HCT116 (cell line): ENCODE measurements at regions not wholly inside any gene's neighbourhood (a gene's known extent, or its start where the extent isn't known, plus 50 kb on each side); places are given as distances from the start of the nearest gene placed in this dataset.

ENCODE experiments used
- ATAC-seq: fragments of 200-7000 bp; cut with Tn5 transposase; 2 replicates; pipeline ENCODE4 v1.9.1; 2020; ENCODE audit warnings: mild to moderate bottlenecking, moderate library complexity
- BruUV-seq: library from RNA; stranded (reverse); fragments of 400-500 nt; replicated peaks from 2 replicates; lab custom pipeline; 2021; lab: Mats Ljungman, UMichigan
- CTCF ChIA-PET: fragments of 300-600 bp; sonication (Branson Sonifier 250); formaldehyde crosslinking; loops from one replicate; lab custom pipeline; 2021; ENCODE audit warnings: antibody characterized with exemption; lab: Charles Lee
- POLR2A ChIA-PET: fragments of 300-600, 350-600 bp; sonication (Branson Sonifier 250); formaldehyde crosslinking; loops from one replicate; lab custom pipeline; 2021; ENCODE audit warnings: antibody characterized with exemption; lab: Charles Lee
- RAD21 ChIA-PET, 2 experiments: fragments of 300-600 bp; sonication (Branson Sonifier 250); formaldehyde crosslinking; loops; one replicate each; lab custom pipeline; 2023; ENCODE audit warnings: low total read pairs in 2 of 2; ENCODE audit not compliant: uncharacterized antibody in 2 of 2, unreplicated experiment in 2 of 2, low non-redundant PET in 1 of 2; lab: Charles Lee
- DNase-seq: peaks from one replicate; pipeline ENCODE4 v3.0.0-alpha.2; 2010; ENCODE audit warnings: low read depth, low spot score
- H2AFZ ChIP-seq: fragments of 200-600 bp; shearing (Covaris generic), sonication (generic); 2 replicates; pipeline ENCODE4 v1.6.1; 2017; ENCODE audit warnings: low read depth, mixed run types, mixed read lengths, antibody characterized with exemption, low read length; ENCODE audit not compliant: poor library complexity, severe bottlenecking
- H3K27ac ChIP-seq: 2 replicates; pipeline ENCODE4 v1.5.1; 2012; ENCODE audit warnings: low read depth, low read length
- H3K27me3 ChIP-seq: fragments of 200-600 bp; sonication (generic); 2 replicates; pipeline ENCODE4 v1.6.1; 2016; ENCODE audit warnings: mixed run types, low read length, mixed read lengths; ENCODE audit not compliant: insufficient read depth
- H3K36me3 ChIP-seq, 2 experiments: fragments of 200-500 bp in 1 of 2; fragments of 200-600 bp in 1 of 2; sonication (Bioruptor generic) in 1 of 2; sonication (generic) in 1 of 2; 2 replicates each; pipeline versions ENCODE4 v1.5.1 to v1.6.1; 2014 to 2016; ENCODE audit warnings: low read length in 2 of 2, inconsistent platforms in 1 of 2, mixed read lengths in 1 of 2, mixed run types in 1 of 2; ENCODE audit not compliant: insufficient read depth in 2 of 2, control insufficient read depth in 1 of 2
- H3K4me1 ChIP-seq, 2 experiments: fragments of 200-600 bp in 1 of 2; sonication (generic) in 1 of 2; 2 replicates each; pipeline versions ENCODE4 v1.5.1 to v1.6.1; 2012 to 2017; ENCODE audit warnings: low read length in 2 of 2, inconsistent platforms in 1 of 2, mild to moderate bottlenecking in 1 of 2, mixed read lengths in 1 of 2, mixed run types in 1 of 2, moderate library complexity in 1 of 2; ENCODE audit not compliant: insufficient read depth in 2 of 2, control insufficient read depth in 1 of 2
- H3K4me2 ChIP-seq: fragments of 200-600 bp; sonication (generic); 2 replicates; pipeline ENCODE4 v1.6.1; 2017; ENCODE audit warnings: mixed run types, low read length, mixed read lengths
- H3K4me3 ChIP-seq, 2 experiments: fragments of 200-600 bp in 1 of 2; sonication (generic) in 1 of 2; replicated peaks in 1 of 2; 2 replicates each; pipeline ENCODE4 v1.5.1; 2011 to 2016; ENCODE audit warnings: low read length in 2 of 2, control low read depth in 1 of 2, low read depth in 1 of 2, mild to moderate bottlenecking in 1 of 2, mixed read lengths in 1 of 2, mixed run types in 1 of 2
- H3K79me2 ChIP-seq: fragments of 200-600 bp; sonication (generic); 2 replicates; pipeline ENCODE4 v1.6.1; 2017; ENCODE audit warnings: mild to moderate bottlenecking, mixed run types, low read length, moderate library complexity, mixed read lengths; ENCODE audit not compliant: insufficient read depth
- H3K9ac ChIP-seq: fragments of 200-600 bp; sonication (generic); 2 replicates; pipeline ENCODE4 v1.6.1; 2016; ENCODE audit warnings: low read length, mixed read lengths
- H3K9me2 ChIP-seq: fragments of 200-600 bp; sonication (generic), shearing (Covaris generic); 2 replicates; pipeline ENCODE4 v1.6.1; 2017; ENCODE audit warnings: mixed run types, mild to moderate bottlenecking, moderate library complexity; ENCODE audit not compliant: insufficient read depth
- H3K9me3 ChIP-seq, 2 experiments: fragments of 200-500 bp in 1 of 2; fragments of 200-600 bp in 1 of 2; sonication (Bioruptor generic) in 1 of 2; sonication (generic) in 1 of 2; 2 replicates each; pipeline ENCODE4 v1.6.1; 2014 to 2017; ENCODE audit warnings: low read length in 2 of 2, mixed read lengths in 2 of 2, inconsistent platforms in 1 of 2, low read depth in 1 of 2, mild to moderate bottlenecking in 1 of 2, mixed run types in 1 of 2, moderate library complexity in 1 of 2; ENCODE audit not compliant: control insufficient read depth in 1 of 2, insufficient read depth in 1 of 2
- H4K20me1 ChIP-seq: fragments of 200-600 bp; sonication (generic), shearing (Covaris generic); 2 replicates; pipeline ENCODE4 v1.6.1; 2017; ENCODE audit warnings: mixed run types, mild to moderate bottlenecking, moderate library complexity; ENCODE audit not compliant: insufficient read depth
- CBX3 ChIP-seq: IDR thresholded peaks from 2 replicates; pipeline ENCODE4 v1.6.1; 2012; ENCODE audit warnings: low read depth
- CEBPB ChIP-seq: IDR thresholded peaks from 2 replicates; pipeline ENCODE4 v1.6.1; 2012; ENCODE audit warnings: low read depth
- EGR1 ChIP-seq: IDR thresholded peaks from 2 replicates; pipeline ENCODE4 v1.6.1; 2012; ENCODE audit warnings: low read depth
- ELF1 ChIP-seq: IDR thresholded peaks from 2 replicates; pipeline ENCODE4 v1.6.1; 2012; ENCODE audit warnings: low read depth, borderline replicate concordance
- EZH2 ChIP-seq: fragments of 200-600 bp; sonication (generic); IDR thresholded peaks from 2 replicates; pipeline ENCODE4 v1.6.1; 2017; ENCODE audit warnings: antibody characterized with exemption, mixed run types
- FOSL1 ChIP-seq: IDR thresholded peaks from 2 replicates; pipeline ENCODE4 v1.6.1; 2012; ENCODE audit warnings: low read depth
- POLR2A ChIP-seq: IDR thresholded peaks from 2 replicates; pipeline ENCODE4 v1.7.0; 2011; ENCODE audit warnings: borderline replicate concordance; ENCODE audit not compliant: insufficient read depth, insufficient read length; ENCODE audit errors: extremely low read depth
- POLR2AphosphoS5 ChIP-seq: IDR thresholded peaks from 2 replicates; pipeline ENCODE4 v1.6.1; 2011; ENCODE audit warnings: mild to moderate bottlenecking, low read depth, low read length, moderate library complexity
- RAD21 ChIP-seq: IDR thresholded peaks from 2 replicates; pipeline ENCODE4 v1.6.1; 2012; ENCODE audit warnings: low read depth, mild to moderate bottlenecking
- SIN3A ChIP-seq: IDR thresholded peaks from 2 replicates; pipeline ENCODE4 v1.6.1; 2012; ENCODE audit warnings: low read depth
- SRF ChIP-seq: IDR thresholded peaks from 2 replicates; pipeline ENCODE4 v1.6.1; 2012; ENCODE audit warnings: low read depth
- ZFX ChIP-seq: fragments of 450-650 bp; IDR thresholded peaks from 2 replicates; pipeline ENCODE4 v1.6.1; 2017
- ZNF274 ChIP-seq: fragments of 200-500 bp; sonication (Bioruptor generic); IDR thresholded peaks from 2 replicates; pipeline ENCODE4 v1.6.1; 2014; ENCODE audit warnings: mild to moderate bottlenecking, low read depth, low read length, inconsistent platforms
- intact Hi-C: fragments of 100-400 bp; cut with micrococcal nuclease; formaldehyde crosslinking; loops from 2 replicates; pipeline ENCODE4 v1.10.0; 2022
- TF ChIP-seq, protein P1 (sequence below): IDR thresholded peaks from 2 replicates; pipeline ENCODE4 v1.6.1; 2012
- TF ChIP-seq, protein P2 (sequence below), 3 experiments: fragments of 200-600 bp in 1 of 3; sonication (generic) in 1 of 3; IDR thresholded peaks in 2 of 3; conservative IDR thresholded peaks in 1 of 3; 2 replicates each; pipeline ENCODE4 v1.5.1; 2012 to 2017; ENCODE audit warnings: low read depth in 2 of 3, low read length in 2 of 3, antibody characterized with exemption in 1 of 3, borderline replicate concordance in 1 of 3, control low read depth in 1 of 3, mild to moderate bottlenecking in 1 of 3, mixed read lengths in 1 of 3, mixed run types in 1 of 3, moderate library complexity in 1 of 3; ENCODE audit not compliant: insufficient read depth in 1 of 3

- Histone ChIP-seq H3K27me3 (no peaks in the 10 kb centered on the region), H3K9me2 (no peaks in the 10 kb centered on the region), H3K4me3 (no peak overlapping the region), H3K4me1 (no peaks in the 10 kb centered on the region), H3K27ac (no peak overlapping the region), H3K36me3 (no peaks in the 10 kb centered on the region), H2AFZ (no peak overlapping the region), H3K9me3 (no peaks in the 10 kb centered on the region), H3K9ac (no peak overlapping the region), H3K4me2 (no peak overlapping the region), H3K79me2 (no peaks in the 10 kb centered on the region), H4K20me1 (no peaks in the 10 kb centered on the region)
- intact Hi-C loops: no loop called here
- no peak for DNase-seq
- CTCF ChIA-PET: no interaction called here
- no peak for TF ChIP-seq CEBPB
- no peak for TF ChIP-seq POLR2AphosphoS5
- no peak for TF ChIP-seq FOSL1
- TF ChIP-seq EZH2: no peak
- no peak for TF ChIP-seq RAD21
- TF ChIP-seq, protein P1, sequence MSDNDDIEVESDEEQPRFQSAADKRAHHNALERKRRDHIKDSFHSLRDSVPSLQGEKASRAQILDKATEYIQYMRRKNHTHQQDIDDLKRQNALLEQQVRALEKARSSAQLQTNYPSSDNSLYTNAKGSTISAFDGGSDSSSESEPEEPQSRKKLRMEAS: no peak
- no peak for TF ChIP-seq ZFX
- no peak for TF ChIP-seq SIN3A
- no peak for TF ChIP-seq POLR2A
- no peak for TF ChIP-seq SRF
- TF ChIP-seq ELF1: no peak
- TF ChIP-seq, protein P2, sequence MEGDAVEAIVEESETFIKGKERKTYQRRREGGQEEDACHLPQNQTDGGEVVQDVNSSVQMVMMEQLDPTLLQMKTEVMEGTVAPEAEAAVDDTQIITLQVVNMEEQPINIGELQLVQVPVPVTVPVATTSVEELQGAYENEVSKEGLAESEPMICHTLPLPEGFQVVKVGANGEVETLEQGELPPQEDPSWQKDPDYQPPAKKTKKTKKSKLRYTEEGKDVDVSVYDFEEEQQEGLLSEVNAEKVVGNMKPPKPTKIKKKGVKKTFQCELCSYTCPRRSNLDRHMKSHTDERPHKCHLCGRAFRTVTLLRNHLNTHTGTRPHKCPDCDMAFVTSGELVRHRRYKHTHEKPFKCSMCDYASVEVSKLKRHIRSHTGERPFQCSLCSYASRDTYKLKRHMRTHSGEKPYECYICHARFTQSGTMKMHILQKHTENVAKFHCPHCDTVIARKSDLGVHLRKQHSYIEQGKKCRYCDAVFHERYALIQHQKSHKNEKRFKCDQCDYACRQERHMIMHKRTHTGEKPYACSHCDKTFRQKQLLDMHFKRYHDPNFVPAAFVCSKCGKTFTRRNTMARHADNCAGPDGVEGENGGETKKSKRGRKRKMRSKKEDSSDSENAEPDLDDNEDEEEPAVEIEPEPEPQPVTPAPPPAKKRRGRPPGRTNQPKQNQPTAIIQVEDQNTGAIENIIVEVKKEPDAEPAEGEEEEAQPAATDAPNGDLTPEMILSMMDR (IDR thresholded peaks at IDR 0.05 in 2 of 3, conservative IDR thresholded peaks at IDR 0.05 in 1 of 3; ENCODE audit: borderline replicate concordance in 1 of 3, insufficient read depth in 1 of 3, low read depth in 2 of 3, low read length in 2 of 3): no peak
- no peak for TF ChIP-seq EGR1
- no peak for TF ChIP-seq CBX3
- no peak for TF ChIP-seq ZNF274
- POLR2A ChIA-PET: no interaction called here
- RAD21 ChIA-PET: no interaction called here
- no peak for ATAC-seq
- no TSS peak for BruUV-seq
Observed at GRCh38 chr19:32181216-32181920, 164.0 kb upstream of the ZNF507 start.
